GM19351 (cell line): ENCODE measurements at regions not wholly inside any gene's neighbourhood (a gene's known extent, or its start where the extent isn't known, plus 50 kb on each side); places are given as distances from the start of the nearest gene placed in this dataset.

Experiments
- ATAC-seq: cut with Tn5 transposase; IDR thresholded peaks from one replicate; pipeline ENCODE4 v1.9.1; 2021; ENCODE audit warnings: mild to moderate bottlenecking, moderate library complexity; ENCODE audit not compliant: unreplicated experiment

- no peak for ATAC-seq
These were observed 165.6 kb downstream of the AREG start for GRCh38 chr4:74610491-74610890.

DNA sequence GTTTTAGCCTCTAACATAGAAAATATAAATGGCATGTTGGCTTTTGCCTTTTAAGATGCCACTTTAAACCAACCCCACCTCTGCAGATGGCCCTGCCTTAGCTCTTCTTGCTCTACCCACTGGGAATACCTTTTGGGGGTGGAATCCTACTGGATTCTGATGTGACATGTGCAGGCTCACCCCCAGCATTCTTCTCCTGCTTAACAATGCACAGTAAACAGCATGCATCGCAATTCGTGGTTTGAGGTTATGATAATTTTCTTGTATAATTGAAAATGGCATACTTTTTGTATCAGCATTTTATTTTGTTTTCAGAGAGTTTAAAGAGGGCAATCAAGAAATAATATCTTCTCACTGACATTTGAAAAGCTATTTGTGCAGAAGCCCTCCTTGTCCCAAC is 167.9 kb downstream of the AREG start:
- ATAC-seq: no peak

DNA sequence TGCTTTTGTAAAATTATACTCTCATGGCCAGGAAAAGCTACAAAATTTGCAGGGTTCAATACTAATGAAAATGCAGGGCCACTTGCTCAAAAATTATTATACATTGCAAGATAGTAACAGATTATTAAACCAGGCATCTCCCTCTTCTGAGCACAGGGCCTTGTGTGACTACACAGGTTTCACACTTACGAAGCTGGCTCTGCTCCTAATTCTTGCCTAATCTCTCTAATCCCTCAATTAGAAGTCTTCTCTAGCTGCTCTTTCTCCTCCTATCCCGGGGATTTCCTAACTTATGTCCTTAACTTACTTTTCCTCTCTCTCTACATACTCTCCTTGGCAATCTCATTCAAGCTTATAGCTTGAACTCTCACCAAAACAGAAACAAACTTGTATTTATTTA is 168.3 kb downstream of the AREG start:
- ATAC-seq: no peak

- no peak for ATAC-seq
These were observed 170.5 kb downstream of the AREG start for GRCh38 chr4:74615411-74615810.

GRCh38 chr4:74618166-74618565 is 173.2 kb downstream of the AREG start:
- no peak for ATAC-seq

- ATAC-seq: no peak
These were observed 173.7 kb downstream of the AREG start for GRCh38 chr4:74618659-74619058.

DNA sequence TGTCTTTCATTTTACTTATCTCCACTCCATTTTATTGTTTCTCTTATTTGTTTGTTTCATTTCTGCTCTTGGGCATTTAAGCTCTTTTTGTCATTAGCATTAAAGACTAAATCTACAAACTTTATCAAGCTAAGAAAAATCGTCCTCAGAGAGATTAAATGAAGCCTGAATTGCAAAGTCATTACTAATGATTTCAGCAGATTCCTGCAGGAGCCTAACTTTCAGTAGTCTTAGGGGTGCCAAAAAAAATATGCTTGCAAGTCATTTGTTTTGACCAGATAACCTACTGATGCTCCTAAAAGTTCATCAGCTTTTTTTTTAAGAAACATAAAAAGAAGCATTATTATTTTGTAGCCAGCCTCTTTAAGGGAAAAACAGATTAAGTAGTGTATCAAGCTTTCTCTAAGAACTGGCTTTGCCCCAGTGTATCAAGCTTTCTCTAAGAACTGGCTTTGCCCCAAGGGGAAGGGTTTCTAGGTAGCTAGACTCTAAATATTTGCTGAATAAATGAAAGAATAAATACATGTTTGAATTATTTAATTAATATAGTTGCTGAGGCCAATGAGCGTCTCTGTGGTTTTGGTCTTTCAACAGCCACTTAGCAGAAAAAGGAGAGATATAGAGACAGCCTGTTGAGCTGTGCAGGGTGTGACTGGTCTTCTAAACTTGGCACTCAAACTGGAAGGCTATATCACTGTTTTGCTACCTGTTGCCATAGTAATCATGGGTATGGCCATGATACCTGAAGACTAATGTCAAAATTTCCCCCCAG is 174.2 kb downstream of the BTC start:
- ATAC-seq: no peak

- no peak for ATAC-seq
These were observed 172.7 kb downstream of the BTC start for GRCh38 chr4:74621616-74622015.

DNA sequence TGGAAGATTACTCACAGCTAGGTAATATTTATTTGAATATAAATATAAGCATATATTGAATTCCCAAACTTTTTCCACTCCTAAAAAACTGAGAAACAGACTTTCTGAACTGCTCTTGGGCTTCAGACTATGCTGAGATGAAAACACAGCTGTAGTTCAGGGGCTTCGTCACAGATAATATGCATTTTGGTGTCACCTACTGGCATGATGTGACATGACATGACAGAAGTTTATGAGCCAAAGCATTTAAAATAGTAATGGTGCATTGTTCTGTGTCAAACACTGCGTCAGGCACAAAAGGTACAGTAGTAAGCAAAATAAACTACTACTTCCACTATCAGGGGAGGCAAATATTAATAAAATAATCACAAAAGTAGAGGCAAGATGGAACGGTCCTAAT is 171.3 kb downstream of the BTC start:
- ATAC-seq: peak; percentile 92

DNA sequence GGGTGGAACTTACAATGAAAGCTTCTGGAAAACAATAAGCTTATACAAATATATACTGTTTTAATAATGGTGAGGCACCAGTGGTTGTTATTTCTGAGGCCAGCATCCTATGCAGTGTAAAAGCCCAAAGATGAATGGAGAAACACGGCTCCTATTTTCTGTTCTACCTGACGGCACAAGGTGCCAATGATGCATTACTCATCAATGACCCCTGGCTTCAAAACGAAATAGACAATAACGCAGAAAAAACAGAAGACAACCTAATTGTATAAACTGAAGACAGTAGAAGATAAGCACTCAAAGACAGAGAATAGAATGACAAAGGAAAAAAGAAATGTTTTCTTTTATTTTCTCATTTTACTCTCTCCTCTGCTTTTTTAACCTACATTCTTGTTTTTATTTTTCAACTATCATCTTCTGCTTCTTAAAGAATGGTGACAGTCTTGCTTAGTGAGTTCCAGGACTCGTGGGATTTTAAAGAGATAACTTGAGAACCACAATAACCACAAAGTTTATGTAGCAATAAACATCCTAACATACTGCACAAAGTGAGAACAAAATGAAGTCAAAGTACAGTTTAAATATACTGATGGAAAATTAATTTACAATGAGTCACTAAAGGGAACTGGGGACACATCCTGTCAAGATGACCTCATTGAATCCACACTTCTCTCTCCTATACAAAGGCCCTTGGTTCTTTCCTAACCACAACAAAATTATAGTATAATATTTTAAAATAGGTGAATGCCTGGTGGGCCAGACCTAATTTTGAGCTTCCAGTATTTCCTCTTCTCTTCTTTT is 169.8 kb downstream of the BTC start:
- ATAC-seq: no peak

- no peak for ATAC-seq
These were observed 168.3 kb downstream of the BTC start for GRCh38 chr4:74625981-74626380.

DNA sequence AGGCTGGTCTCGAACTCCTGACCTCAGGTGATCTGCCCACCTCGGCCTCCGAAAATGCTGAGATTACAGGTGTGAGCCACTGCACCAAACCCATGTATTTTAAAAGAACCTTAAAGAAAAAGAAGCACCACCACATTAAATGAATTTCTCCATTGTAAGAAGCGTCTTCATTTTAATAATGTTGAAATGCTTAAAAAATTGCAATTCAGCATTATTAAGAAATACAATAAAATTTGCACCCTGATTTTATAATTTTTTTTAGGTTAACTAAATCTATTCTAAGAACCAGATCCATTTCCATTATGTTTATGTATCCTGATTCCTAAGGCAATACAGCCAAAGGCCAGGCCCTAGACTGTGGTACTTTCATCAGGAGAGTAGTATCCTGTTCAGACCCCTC is 167.2 kb downstream of the BTC start:
- no peak for ATAC-seq

DNA sequence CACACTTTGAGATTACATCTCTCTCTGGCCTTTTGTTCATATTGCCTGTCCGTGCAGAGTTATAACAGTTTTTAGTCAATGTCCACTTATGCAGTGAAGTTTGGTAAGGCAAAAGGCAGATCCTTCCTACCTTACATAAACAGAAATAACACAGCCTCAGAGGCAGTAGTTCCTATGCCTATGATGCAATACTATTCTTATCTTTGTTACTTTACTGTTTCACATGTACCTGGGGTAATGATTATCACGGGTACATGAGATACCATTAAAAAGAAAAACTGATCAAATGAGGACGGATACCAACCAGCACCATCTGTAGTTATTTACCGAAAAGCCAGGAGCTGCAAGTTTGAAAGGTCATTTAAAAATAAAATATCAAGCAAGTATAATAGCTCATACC is 166.8 kb downstream of the BTC start:
- ATAC-seq: no peak

DNA sequence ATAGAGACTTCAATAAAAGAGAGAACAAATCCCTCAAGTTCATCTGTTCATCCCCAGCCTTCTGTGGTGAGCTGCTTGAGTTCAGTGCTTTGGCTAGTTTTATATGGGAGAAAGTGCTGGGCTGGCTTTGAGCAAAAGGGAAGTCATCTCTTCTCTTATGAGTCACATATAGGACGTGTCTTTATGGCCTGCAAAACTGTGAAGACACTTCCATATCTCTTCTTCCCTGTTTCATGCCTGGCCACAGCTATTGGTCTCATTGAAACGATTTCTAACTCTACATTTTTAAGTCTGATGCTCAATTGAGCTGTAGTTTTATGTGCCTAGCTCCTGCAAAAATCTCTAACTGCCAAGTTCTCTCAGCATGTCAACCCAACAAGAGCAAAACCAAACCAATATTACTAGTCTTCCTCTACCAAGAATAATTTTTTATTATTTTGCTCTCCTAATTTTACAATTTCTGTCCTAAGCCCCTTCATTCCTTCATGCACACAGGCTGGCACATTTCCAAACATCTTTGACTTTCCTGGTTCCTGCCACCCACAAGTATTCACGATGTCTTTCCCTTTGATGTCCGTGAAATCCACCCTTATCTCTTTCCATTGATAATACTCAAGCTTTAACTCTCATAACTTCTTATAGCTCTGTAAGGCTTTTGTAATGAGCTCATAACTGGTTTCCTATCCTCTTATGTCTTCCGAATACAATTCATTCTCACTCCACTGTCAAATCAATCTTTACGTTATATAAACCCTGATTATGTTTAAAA is 165.3 kb downstream of the BTC start:
- ATAC-seq: peak; percentile 49

- no peak for ATAC-seq
These were observed 163.8 kb downstream of the BTC start for GRCh38 chr4:74630551-74630950.

GRCh38 chr4:74631338-74631737 is 163.0 kb downstream of the BTC start:
- no peak for ATAC-seq

GRCh38 chr4:74631988-74632387 is 162.3 kb downstream of the BTC start:
- no peak for ATAC-seq

GRCh38 chr4:74632634-74633033 is 161.7 kb downstream of the BTC start:
- no peak for ATAC-seq

DNA sequence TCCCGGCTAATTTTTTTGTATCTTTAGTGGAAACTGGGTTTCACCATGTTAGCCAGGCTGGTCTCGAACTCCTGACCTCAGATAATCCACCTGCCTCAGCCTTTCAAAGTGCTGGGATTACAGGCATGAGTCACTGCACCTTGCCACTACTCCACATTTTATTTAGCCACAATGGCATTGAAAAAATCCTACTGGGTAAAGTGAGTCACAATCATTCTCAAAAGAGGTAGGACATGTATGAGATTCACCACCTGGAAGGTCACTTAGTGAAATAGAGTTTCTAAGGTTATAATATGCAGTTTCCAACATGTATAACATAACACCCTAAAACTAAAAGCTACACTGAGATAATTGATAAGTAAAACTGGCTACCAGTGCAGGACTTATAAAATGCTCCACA is 159.2 kb downstream of the BTC start:
- ATAC-seq: no peak

DNA sequence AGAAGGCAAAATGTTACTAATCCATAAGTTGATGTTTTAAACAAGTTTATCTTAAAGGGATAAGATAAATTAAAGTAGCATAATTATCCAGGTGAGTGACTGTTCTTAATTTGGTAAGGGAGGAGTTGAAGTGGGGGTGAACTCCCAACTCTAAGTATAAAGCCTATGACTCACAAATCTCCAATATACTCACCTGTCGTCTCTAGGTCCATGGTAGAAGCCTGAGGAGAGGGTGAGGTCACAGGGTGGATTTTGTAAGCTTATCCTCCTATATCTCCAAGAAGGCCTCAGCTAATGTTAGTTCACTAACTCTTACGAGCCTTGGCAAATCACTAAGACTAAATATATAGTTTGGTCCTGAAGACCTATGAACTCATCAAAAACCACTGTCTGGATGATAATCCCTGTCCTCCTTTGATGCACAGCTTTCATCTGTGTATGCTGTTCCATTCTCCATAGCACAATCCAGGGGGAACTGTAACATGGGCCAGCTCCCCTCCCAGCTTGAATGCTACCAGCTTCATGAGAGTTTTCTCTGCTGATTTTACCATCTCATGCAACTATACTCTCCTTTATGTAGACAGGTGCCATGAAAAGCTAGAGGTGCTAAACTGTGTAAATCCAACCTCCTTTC is 158.7 kb downstream of the BTC start:
- ATAC-seq: no peak

DNA sequence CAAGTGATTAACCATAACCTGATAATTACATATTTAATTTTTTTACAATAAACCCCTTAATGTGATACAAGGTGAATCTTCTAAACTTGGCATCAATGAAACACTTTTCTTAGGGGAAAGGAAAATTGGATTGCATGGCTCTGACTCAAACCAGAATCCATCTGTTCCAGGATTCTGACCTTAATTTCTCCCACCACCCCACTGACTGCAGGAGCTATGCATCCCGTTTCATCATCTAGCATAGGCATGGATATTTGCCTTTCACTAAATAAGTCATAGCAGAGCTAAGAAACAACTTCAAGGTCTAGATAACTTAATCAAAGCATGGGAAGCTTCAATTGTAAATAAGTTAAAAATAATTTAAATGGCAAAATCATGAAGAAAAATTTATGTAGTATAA is 156.3 kb downstream of the BTC start:
- no peak for ATAC-seq
